T-helper 2 cell treated with Interferon-gamma antibody and Interleukin-4, amounts not matched to agents 100 ng/mL and 5 ng/mL, for 36 hours (primary cell): ENCODE measurements at regions not wholly inside any gene's neighbourhood (a gene's known extent, or its start where the extent isn't known, plus 50 kb on each side); places are given as distances from the start of the nearest gene placed in this dataset.
"Not testable (repeated sequence)": the region's sequence is repeated elsewhere in the genome, so short reads cannot be mapped to it uniquely, and the experiment has no call there.

Experiments
- intact Hi-C: fragments of 100-400 bp; cut with micrococcal nuclease; formaldehyde crosslinking; loops from one replicate; pipeline ENCODE4 v1.15.1; 2023

- intact Hi-C loops = no loop called here
Measured at GRCh38 chr2:128642821-128643220, 324.2 kb upstream of the HS6ST1 start.

- intact Hi-C loops = no loop called here
Measured at GRCh38 chr2:128643221-128644065, 324.8 kb upstream of the HS6ST1 start.

DNA sequence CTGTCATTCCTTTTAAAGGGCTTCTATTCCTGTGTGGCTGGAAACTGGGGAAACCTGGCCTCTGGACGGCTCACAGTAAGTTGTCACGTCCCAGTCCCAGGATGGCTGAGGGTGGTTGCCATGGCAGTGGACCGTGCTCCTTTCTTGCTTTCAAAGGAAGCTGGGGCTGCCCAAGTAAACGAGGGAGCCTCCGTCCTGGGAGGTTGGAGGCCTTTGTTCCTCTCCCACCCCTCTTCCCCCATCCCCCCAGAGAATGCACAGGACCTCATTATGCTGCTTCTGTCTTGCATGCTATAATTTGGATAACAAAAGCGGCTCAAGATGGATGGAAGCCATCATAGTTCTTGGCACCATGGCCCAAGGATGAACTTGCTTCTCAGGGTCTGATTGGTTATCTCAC, 325.5 kb upstream of the HS6ST1 start:
- intact Hi-C loops = no loop called here

DNA sequence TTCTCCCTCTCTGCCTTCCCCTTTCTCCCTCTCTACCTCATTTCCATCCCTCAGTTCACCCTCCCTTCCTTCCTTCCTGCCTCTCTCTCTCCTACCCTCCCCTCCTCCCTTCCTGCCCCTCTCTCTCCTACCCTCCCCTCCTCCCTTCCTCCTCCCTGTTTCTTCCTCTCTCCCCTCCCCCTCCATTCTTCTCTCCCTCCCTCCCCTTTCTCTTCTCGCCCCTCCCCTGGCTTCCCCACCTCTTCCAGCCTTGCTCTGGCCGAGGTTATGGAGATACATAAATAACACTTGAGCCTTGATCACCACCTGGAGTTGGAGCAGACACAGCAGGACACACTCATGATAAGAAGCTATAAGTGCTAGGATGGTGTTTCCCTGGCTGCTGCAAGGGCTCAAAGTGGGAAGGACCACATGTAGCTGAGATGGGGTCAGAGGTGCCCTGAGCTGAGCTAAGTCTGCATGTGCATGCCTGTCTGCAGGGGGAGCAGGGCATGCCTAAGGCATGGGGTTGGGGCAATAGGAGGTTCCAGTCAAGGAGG, 326.1 kb upstream of the HS6ST1 start:
- intact Hi-C loops = no loop called here

DNA sequence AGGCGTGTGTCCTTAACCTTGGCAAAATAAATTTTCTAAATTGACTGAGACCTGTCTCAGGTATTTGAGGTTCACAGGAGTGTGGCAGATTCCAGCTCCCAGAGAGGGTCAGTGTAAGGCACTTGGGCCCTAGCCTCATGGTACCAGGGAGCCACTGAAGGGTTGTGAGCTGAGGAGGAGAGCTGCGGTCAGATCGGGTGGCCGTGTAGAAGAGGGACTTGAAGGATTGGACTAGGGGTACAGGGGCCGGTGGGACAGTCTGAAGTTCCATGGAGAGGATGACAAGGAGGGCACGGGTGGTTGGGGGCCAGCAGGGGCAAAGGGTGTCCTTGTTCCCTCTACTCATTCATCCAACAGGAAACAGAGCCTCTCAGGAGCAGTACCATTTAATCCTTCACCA, 327.0 kb upstream of the HS6ST1 start:
- intact Hi-C loops = no loop called here

- intact Hi-C loops = no loop called here
Measured at GRCh38 chr2:128646091-128646490, 327.4 kb upstream of the HS6ST1 start.

- intact Hi-C loops = no loop called here
Measured at GRCh38 chr2:128646691-128647090, 328.0 kb upstream of the HS6ST1 start.

DNA sequence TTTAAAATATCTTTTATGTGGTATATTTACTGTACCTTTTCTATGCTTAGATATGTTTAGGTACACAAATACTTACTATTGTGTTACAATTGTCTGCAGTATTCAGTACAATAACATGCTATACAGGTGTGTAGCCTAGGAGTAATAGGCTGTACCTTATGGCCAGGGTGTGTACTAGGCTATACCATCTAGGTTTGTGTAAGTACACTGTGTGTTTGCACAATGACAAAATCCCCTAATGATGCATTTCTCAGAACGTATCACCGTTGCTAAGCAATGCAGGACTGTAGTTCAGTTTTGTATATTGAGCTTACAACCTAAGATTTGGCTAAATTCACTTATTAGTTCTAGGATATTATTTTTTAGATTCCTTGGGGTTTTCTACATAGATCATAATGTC, 332.3 kb upstream of the HS6ST1 start:
- intact Hi-C loops = no loop called here

DNA sequence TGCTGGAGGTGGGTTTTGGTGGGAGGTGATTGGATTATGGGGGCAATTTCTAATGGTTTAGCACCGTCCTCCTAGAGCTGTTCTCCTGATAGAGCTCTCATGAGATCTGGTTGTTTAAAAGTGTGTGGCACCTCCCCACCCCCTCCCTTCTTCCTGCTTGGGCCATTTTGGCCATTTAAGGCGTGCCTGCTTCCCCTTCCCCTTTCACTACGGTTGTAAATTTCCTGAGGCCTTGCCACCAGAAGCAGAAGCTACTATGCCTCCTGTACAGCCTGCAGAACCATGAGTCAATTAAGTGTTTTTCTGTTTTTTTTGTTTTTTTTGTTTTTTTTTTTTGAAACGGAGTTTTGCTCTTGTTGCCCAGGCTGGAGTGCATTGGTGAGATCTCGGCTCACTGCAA, 335.7 kb upstream of the HS6ST1 start:
- intact Hi-C loops = no loop called here

GRCh38 chr2:128660836-128661235, 342.2 kb upstream of the HS6ST1 start:
- intact Hi-C loops = no loop called here

DNA sequence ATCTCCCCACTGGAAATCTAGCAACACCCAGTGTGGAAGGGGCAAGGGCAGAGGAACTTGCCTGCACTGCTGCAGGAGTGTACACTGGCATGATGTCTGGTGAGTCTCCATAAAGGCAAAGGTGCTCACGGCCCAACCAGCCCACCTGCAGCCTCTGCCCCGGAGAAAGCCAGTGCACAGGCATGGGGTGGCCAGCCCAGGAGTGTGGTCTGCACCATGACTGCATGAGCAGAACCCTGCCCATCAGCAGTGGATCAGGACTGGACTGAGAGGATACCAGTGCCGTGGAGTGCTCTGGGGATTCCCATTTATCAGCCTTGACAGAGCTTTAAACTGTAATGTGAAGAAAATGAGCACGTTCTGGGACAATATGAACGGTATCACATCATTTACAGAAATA, 342.6 kb upstream of the HS6ST1 start:
- intact Hi-C loops = no loop called here

DNA sequence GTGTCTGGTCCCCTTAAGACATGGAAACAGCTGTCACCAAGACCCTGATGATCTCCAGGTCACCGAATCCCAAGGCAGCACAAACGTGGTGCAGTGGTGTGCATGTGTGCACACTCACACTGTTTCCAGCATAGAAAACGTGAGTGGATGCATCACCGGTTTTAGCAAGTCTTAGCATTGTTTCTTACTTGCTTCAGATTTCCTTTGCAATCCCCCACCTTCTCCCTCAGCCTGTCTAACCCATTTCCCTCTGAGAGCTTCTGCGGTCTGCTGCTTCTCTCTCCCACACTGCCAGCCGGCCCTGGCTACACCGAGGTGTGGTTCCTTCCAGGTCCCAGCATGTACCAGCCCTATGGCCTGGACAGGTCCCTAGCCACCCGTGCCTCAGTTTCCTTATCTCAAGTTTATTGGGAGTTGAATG, 343.4 kb upstream of the HS6ST1 start:
- intact Hi-C loops = no loop called here

DNA sequence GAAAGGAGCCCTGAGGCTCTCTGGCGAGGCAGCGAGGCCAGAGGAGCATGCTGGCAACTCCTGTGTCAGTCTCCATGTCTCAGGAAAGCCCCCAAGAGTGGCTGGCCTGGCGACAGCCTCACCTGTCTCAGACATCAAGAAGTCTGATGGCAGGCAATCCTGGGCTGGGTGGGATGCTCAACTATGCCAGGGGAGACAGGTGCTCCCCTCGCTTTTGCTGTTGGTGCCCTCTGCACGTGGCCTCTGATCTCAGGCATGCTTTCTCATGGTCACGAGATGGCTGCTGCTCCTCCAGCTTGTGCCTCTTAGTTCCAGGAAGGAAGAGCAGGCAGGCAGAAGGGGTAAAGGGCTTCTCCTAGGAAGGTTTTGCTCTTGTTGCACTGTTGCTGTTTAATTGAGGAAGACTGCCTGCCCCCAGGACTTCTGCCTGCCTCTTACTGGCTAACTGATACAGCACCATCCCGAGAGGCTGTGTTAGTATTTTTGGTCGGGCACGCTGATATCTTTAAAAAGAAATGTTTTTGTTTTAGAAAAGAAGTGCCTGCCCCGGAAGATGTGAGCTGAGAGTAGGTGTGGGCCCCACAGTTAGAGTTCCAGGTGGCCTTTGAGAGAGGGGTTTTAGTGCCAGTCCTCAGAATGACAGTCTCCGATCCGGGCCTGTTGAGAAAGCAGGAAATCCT, 344.8 kb upstream of the HS6ST1 start:
- intact Hi-C loops = no loop called here

- intact Hi-C loops = no loop called here
Measured at GRCh38 chr2:128664499-128664971, 345.9 kb upstream of the HS6ST1 start.

DNA sequence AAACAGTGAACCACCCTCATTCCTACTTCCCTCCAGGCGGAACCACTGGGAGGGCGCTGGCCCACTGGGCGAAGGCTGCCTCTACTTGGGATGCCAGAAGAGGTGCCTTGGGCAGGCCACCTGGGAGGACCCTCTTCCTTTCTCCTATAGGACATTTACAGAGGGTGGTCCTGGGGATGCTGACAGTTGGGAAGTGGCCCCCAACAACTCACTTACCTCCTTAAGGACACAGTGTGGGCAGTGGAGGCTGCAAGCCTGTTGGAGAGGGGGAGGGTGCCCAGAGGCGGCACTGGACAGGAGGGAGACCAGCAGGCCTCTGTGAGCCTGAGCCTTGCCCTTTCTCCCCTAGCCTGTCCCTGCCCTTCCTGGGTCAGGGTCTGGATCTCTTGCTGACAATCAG, 346.4 kb upstream of the HS6ST1 start:
- intact Hi-C loops = no loop called here

DNA sequence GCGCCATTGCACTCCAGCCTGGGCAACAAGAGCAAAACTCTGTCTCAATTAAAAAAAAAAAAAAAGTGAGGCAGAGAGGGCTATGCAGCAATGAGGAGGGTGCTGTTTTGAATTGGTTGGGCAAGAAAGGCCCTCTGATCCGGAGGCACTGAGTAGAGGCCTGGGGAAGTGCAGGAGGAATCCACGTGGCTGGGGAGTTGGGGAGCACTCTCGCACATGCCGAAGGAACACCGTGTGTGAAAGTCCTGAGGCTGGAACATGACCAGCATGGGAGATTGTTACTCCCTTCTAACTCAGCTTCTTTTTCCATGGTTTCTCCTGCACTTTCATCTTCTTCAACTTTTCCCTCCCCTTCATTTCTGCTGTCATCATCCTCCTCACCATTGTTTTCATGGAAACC, 347.9 kb upstream of the HS6ST1 start:
- intact Hi-C loops = no loop called here

- intact Hi-C loops = no loop called here
Measured at GRCh38 chr2:128667391-128667790, 348.7 kb upstream of the HS6ST1 start.

DNA sequence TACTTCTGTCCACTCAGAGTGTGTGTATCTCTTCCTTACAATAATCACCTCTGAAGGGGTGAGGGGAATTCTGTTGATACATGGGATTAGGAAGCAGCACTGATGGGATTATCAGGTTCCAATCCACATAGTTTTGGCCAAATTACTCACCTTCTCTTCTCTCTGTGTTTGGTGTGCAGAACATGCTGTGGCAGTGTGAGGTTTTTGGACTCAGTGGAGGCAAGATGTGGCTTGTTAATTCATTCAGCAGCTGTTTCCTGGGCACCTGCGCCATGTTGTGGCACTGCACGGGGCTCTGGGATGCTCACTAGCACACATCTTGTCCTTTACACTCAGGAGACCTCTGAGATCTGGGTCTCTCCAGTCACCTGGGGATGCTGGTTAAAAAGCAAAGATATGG, 350.3 kb upstream of the HS6ST1 start:
- intact Hi-C loops = no loop called here

GRCh38 chr2:128670066-128670465, 351.4 kb upstream of the HS6ST1 start:
- intact Hi-C loops = no loop called here

- intact Hi-C loops = not testable (repeated sequence)
Measured at GRCh38 chr2:128671981-128672757, 353.5 kb upstream of the HS6ST1 start.

- intact Hi-C loops = not testable (repeated sequence)
Measured at GRCh38 chr2:128679680-128680079, 361.0 kb upstream of the HS6ST1 start.

DNA sequence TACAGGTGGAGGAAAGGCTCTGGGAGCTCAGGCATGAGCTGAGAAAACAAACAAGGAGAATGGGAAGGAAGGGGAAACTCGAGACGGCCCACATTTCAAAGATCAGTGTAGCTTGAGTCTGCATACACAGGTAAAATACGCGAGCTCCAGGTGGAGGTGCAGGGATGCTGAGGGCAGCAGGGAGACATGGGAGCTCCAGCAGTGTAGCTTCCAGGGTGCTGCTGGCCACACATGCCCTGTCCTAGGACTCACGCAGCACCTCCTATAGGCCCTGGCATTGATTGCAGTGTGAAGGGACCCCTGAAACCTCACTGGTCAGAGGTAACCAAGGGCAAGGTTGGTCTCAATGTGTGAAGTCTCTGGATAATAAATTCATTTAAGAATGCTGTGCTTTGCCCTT, 362.8 kb upstream of the HS6ST1 start:
- intact Hi-C loops = no loop called here
